K562 (cell line): ENCODE measurements at regions not wholly inside any gene's neighbourhood (a gene's known extent, or its start where the extent isn't known, plus 50 kb on each side); places are given as distances from the start of the nearest gene placed in this dataset.

Experiments used
- ATAC-seq: fragments of 200-7000 bp; cut with Tn5 transposase; 3 replicates; pipeline ENCODE4 v1.9.1; 2020; ENCODE audit warnings: moderate library complexity
- BruUV-seq: library from RNA; stranded (reverse); fragments of 400-500 nt; replicated peaks from 2 replicates; lab custom pipeline; 2021; lab: Mats Ljungman, UMichigan
- CTCF ChIA-PET: fragments of 300-600 bp; formaldehyde crosslinking; extraction: SDS; loops from one replicate; lab custom pipeline; 2021; ENCODE audit warnings: low intra/inter-chr PET ratio; lab: Yijun Ruan, JAX
- POLR2A ChIA-PET: fragments of 300-600, 350-650 bp; sonication (Branson Sonifier 250); formaldehyde crosslinking; extraction: SDS; loops from one replicate; lab custom pipeline; 2021; ENCODE audit warnings: antibody characterized with exemption, inconsistent platforms; lab: Yijun Ruan, JAX
- DNase-seq, 4 experiments: peaks; one replicate each; pipeline versions ENCODE4 v3.0.0 to v3.0.0-alpha.2; 2011 to 2018; ENCODE audit warnings: low spot score in 3 of 4, mixed read lengths in 3 of 4; ENCODE audit errors: extremely low read depth in 1 of 4
- FAIRE-seq: peaks from 2 replicates; lab custom pipeline; 2011; peaks lifted over from hg19 to GRCh38; lab: Jason Lieb, UNC
- H2AFZ ChIP-seq: 2 replicates; pipeline ENCODE4 v1.6.0; 2011; ENCODE audit warnings: low read depth, low read length, control low read depth, inconsistent platforms
- H3K27ac ChIP-seq: fragments of 200-600 bp; 3 replicates; pipeline ENCODE4 v1.8.0; 2011; ENCODE audit warnings: low read depth, mild to moderate bottlenecking, control low read depth, inconsistent platforms, low read length, moderate library complexity, mixed read lengths; ENCODE audit errors: extremely low read depth
- H3K27me3 ChIP-seq, 2 experiments: fragments of 300-600 bp in 1 of 2; 2 replicates in 1 of 2; 3 replicates in 1 of 2; pipeline versions ENCODE4 v1.6.0 to v1.8.0; 2011; ENCODE audit warnings: inconsistent platforms in 2 of 2, low read length in 2 of 2, mild to moderate bottlenecking in 1 of 2, mixed read lengths in 1 of 2, moderate library complexity in 1 of 2; ENCODE audit not compliant: control insufficient read depth in 2 of 2, insufficient read depth in 2 of 2
- H3K36me3 ChIP-seq: fragments of 300-600 bp; 3 replicates; pipeline ENCODE4 v1.8.0; 2011; ENCODE audit warnings: mild to moderate bottlenecking, low read length, inconsistent platforms; ENCODE audit not compliant: control insufficient read depth, insufficient read depth
- H3K4me1 ChIP-seq, 2 experiments: fragments of 200-600 bp in 1 of 2; replicated peaks in 1 of 2; 2 replicates in 1 of 2; 3 replicates in 1 of 2; pipeline versions ENCODE4 v1.5.1 to v1.8.0; 2011; ENCODE audit warnings: inconsistent platforms in 2 of 2, low read length in 2 of 2, mild to moderate bottlenecking in 1 of 2, mixed read lengths in 1 of 2, moderate library complexity in 1 of 2; ENCODE audit not compliant: control insufficient read depth in 2 of 2, insufficient read depth in 2 of 2
- H3K4me2 ChIP-seq: 2 replicates; pipeline ENCODE4 v1.6.1; 2011; ENCODE audit warnings: low read length, control low read depth, inconsistent platforms, mixed read lengths; ENCODE audit not compliant: insufficient read depth
- H3K4me3 ChIP-seq: fragments of 200-600 bp; sonication (generic), shearing (Covaris generic); 2 replicates; pipeline ENCODE4 v1.5.1; 2016; ENCODE audit warnings: control low read depth, inconsistent platforms
- H3K79me2 ChIP-seq: fragments of 200-600 bp; 3 replicates; pipeline ENCODE4 v1.8.0; 2011; ENCODE audit warnings: low read length, inconsistent platforms; ENCODE audit not compliant: control insufficient read depth, insufficient read depth
- H3K9ac ChIP-seq, 2 experiments: 2 replicates each; pipeline versions ENCODE4 v1.6.0 to v1.6.1; 2011; ENCODE audit warnings: low read depth in 2 of 2, low read length in 2 of 2, control low read depth in 1 of 2, inconsistent platforms in 1 of 2, mild to moderate bottlenecking in 1 of 2, mixed read lengths in 1 of 2; ENCODE audit not compliant: insufficient read depth in 1 of 2
- H3K9me1 ChIP-seq: one replicate; pipeline ENCODE4 v1.6.0; 2011; ENCODE audit warnings: inconsistent platforms, mild to moderate bottlenecking, low read length, moderate library complexity; ENCODE audit not compliant: control insufficient read depth, insufficient read depth
- H3K9me3 ChIP-seq: replicated peaks from 2 replicates; pipeline ENCODE4 v1.5.1; 2011; ENCODE audit warnings: low read depth, low read length, inconsistent platforms; ENCODE audit not compliant: control insufficient read depth, insufficient read depth
- H4K20me1 ChIP-seq: replicated peaks from 2 replicates; pipeline ENCODE4 v1.6.1; 2011; ENCODE audit warnings: low read length, inconsistent platforms, mixed read lengths; ENCODE audit not compliant: control insufficient read depth, insufficient read depth
- E2F6 ChIP-seq, 2 experiments: IDR thresholded peaks; 2 replicates each; pipeline ENCODE4 v1.6.1; 2011; ENCODE audit warnings: borderline replicate concordance in 1 of 2, control low read depth in 1 of 2, low read depth in 1 of 2, low read length in 1 of 2, mild to moderate bottlenecking in 1 of 2, mixed read lengths in 1 of 2, moderate library complexity in 1 of 2; ENCODE audit not compliant: insufficient read depth in 1 of 2, insufficient read length in 1 of 2, poor library complexity in 1 of 2, severe bottlenecking in 1 of 2; ENCODE audit errors: extremely low read depth in 1 of 2
- GTF2A2 ChIP-seq: IDR thresholded peaks from 2 replicates; pipeline ENCODE4 v1.6.1; 2016; ENCODE audit warnings: mild to moderate bottlenecking, missing genetic modification characterization, missing compliant biosample characterization
- GTF2F1 ChIP-seq: IDR thresholded peaks from 2 replicates; pipeline ENCODE4 v1.6.1; 2011; ENCODE audit warnings: low read depth, low read length, improper control_type of control experiment
- LCOR ChIP-seq: sonication (generic); formaldehyde crosslinking; IDR thresholded peaks from 2 replicates; pipeline ENCODE4 v1.8.0; 2022; ENCODE audit warnings: mild to moderate bottlenecking, missing genetic modification reagents
- MBD1 ChIP-seq: fragments of 250-450 bp; sonication (Bioruptor Pico); IDR thresholded peaks from 2 replicates; pipeline ENCODE4 v1.8.0; 2022; ENCODE audit warnings: inconsistent platforms
- MTF1 ChIP-seq: fragments of 250-450 bp; sonication (Bioruptor Pico); IDR thresholded peaks from 2 replicates; pipeline ENCODE4 v1.9.0; 2021; ENCODE audit warnings: moderate library complexity, mild to moderate bottlenecking, inconsistent platforms, borderline replicate concordance
- NELFE ChIP-seq: IDR thresholded peaks from 2 replicates; pipeline ENCODE4 v1.6.1; 2011; ENCODE audit warnings: mild to moderate bottlenecking; ENCODE audit not compliant: insufficient read depth, insufficient read length
- NR2C1 ChIP-seq, 2 experiments: fragments of 450-650 bp; IDR thresholded peaks; 2 replicates each; pipeline ENCODE4 v1.6.1; 2017; ENCODE audit warnings: mild to moderate bottlenecking in 2 of 2, antibody characterized with exemption in 1 of 2, inconsistent platforms in 1 of 2, missing compliant biosample characterization in 1 of 2, missing genetic modification characterization in 1 of 2
- ZBED1 ChIP-seq: IDR thresholded peaks from 2 replicates; pipeline ENCODE4 v1.6.1; 2014
- ZNF445 ChIP-seq: fragments of 250-450 bp; sonication (Bioruptor Pico); IDR thresholded peaks from 2 replicates; pipeline ENCODE4 v1.4.0; 2020; ENCODE audit warnings: low read depth, mild to moderate bottlenecking, moderate library complexity
- WGBS: fragments of 100-300 bp; shearing (Covaris generic); methylation state at CpG from one replicate; pipeline ENCODE4 v1.1.6; 2016; ENCODE audit warnings: low coverage, mixed read lengths; ENCODE audit not compliant: insufficient coverage; ENCODE audit errors: missing lambda C conversion rate; 5-methylcytosine and 5-hydroxymethylcytosine counted together
- in situ Hi-C: fragments of 300-500 bp; cut with MboI; formaldehyde crosslinking; loops from 4 replicates; pipeline ENCODE4 v1.15.0; 2018; ENCODE audit warnings: inconsistent platforms, mixed read lengths
- intact Hi-C: fragments of 100-400 bp; cut with micrococcal nuclease; formaldehyde crosslinking; loops from 2 replicates; pipeline ENCODE4 v1.14.2; 2022
- TF ChIP-seq, protein P1 (sequence below): sonication (generic); formaldehyde crosslinking; IDR thresholded peaks from 2 replicates; pipeline ENCODE4 v1.8.0; 2022; ENCODE audit warnings: mild to moderate bottlenecking, missing genetic modification reagents
- TF ChIP-seq, protein P2 (sequence below): fragments of 250-450 bp; sonication (Bioruptor Pico); IDR thresholded peaks from 2 replicates; pipeline ENCODE4 v1.6.1; 2021; ENCODE audit warnings: mild to moderate bottlenecking

DNA sequence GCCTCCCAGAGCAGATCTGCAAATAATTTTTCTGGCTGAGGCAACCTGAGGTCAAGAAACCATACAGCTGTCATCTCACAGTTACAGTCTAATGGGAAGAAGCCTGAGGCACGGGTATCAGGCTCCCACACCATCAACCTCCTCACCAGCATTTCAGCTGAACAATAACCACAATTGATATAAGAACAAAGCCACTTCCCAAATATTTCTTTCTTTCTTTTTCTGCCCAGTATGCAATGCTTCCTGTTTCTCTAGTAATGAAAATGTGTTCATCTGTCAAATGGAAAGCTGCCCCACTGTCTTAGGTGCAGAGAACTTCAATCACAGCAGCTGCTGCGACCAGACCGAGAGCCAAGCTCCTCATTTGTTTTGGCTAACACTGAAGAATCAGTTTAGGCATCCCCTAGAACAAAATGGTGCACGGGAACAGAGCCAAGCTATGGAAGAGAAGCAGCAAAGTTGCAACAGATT is 108.4 kb downstream of the BLID start:
- H3K4me3 ChIP-seq, result no peak overlapping the region
- H3K36me3 ChIP-seq, result no peaks in the 10 kb centered on the region
- H3K4me2 ChIP-seq, result no peak overlapping the region
- no peaks in the 10 kb centered on the region for H3K79me2 ChIP-seq
- POLR2A ChIA-PET, result no interaction called here
- H4K20me1 ChIP-seq, result no peaks in the 10 kb centered on the region
- ATAC-seq (no peak), DNase-seq (no peak), FAIRE-seq (no peak)
- no peaks in the 10 kb centered on the region for H3K4me1 ChIP-seq
- CTCF ChIA-PET, result no interaction called here
- WGBS, result 2% methylated on average over 4 of the region's 4 CpGs
- no peak overlapping the region for H3K27ac ChIP-seq
- intact Hi-C loops (no loop called here), in situ Hi-C loops (no loop called here)
- no peak overlapping the region for H3K9ac ChIP-seq
- H3K9me1 ChIP-seq, result no peaks in the 10 kb centered on the region
- H3K9me3 ChIP-seq, result no peaks in the 10 kb centered on the region; the same call in 1 of the 2 replicates
- H2AFZ ChIP-seq, result no peak overlapping the region
- no TSS peak for BruUV-seq
- H3K27me3 ChIP-seq, result no peaks in the 10 kb centered on the region
- no peak for TF ChIP-seq MTF1 (CRISPR knock-in tag)
- TF ChIP-seq MBD1 (CRISPR knock-in tag), result no peak
- TF ChIP-seq NELFE, result no peak
- TF ChIP-seq GTF2F1, result no peak
- TF ChIP-seq, protein P1, sequence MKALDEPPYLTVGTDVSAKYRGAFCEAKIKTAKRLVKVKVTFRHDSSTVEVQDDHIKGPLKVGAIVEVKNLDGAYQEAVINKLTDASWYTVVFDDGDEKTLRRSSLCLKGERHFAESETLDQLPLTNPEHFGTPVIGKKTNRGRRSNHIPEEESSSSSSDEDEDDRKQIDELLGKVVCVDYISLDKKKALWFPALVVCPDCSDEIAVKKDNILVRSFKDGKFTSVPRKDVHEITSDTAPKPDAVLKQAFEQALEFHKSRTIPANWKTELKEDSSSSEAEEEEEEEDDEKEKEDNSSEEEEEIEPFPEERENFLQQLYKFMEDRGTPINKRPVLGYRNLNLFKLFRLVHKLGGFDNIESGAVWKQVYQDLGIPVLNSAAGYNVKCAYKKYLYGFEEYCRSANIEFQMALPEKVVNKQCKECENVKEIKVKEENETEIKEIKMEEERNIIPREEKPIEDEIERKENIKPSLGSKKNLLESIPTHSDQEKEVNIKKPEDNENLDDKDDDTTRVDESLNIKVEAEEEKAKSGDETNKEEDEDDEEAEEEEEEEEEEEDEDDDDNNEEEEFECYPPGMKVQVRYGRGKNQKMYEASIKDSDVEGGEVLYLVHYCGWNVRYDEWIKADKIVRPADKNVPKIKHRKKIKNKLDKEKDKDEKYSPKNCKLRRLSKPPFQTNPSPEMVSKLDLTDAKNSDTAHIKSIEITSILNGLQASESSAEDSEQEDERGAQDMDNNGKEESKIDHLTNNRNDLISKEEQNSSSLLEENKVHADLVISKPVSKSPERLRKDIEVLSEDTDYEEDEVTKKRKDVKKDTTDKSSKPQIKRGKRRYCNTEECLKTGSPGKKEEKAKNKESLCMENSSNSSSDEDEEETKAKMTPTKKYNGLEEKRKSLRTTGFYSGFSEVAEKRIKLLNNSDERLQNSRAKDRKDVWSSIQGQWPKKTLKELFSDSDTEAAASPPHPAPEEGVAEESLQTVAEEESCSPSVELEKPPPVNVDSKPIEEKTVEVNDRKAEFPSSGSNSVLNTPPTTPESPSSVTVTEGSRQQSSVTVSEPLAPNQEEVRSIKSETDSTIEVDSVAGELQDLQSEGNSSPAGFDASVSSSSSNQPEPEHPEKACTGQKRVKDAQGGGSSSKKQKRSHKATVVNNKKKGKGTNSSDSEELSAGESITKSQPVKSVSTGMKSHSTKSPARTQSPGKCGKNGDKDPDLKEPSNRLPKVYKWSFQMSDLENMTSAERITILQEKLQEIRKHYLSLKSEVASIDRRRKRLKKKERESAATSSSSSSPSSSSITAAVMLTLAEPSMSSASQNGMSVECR (CRISPR knock-in tag), result no peak
- no peak for TF ChIP-seq ZBED1
- TF ChIP-seq NR2C1 (IDR thresholded peaks at IDR 0.05), result no peak
- TF ChIP-seq NR2C1 (tag; IDR thresholded peaks at IDR 0.05), result no peak
- TF ChIP-seq, protein P2, sequence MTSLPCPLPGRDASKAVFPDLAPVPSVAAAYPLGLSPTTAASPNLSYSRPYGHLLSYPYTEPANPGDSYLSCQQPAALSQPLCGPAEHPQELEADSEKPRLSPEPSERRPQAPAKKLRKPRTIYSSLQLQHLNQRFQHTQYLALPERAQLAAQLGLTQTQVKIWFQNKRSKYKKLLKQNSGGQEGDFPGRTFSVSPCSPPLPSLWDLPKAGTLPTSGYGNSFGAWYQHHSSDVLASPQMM (CRISPR knock-in tag), result no peak
- no peak for TF ChIP-seq LCOR
- TF ChIP-seq ZNF445 (CRISPR knock-in tag), result no peak
- no peak for TF ChIP-seq GTF2A2 (tag)
- no peak for TF ChIP-seq E2F6 (IDR thresholded peaks at IDR 0.05; ENCODE audit: borderline replicate concordance in 1 of 2, extremely low read depth in 1 of 2, insufficient read depth in 1 of 2, insufficient read length in 1 of 2, low read depth in 1 of 2, low read length in 1 of 2, poor library complexity in 1 of 2, severe bottlenecking in 1 of 2)
